Fibroblast of the aortic adventitia (primary cell): ENCODE measurements at regions not wholly inside any gene's neighbourhood (a gene's known extent, or its start where the extent isn't known, plus 50 kb on each side); places are given as distances from the start of the nearest gene placed in this dataset.

ENCODE experiments used
- DNase-seq: peaks from one replicate; pipeline ENCODE4 v3.0.0-alpha.2; 2010; ENCODE audit warnings: low read depth
- H3K4me3 ChIP-seq: 2 replicates; pipeline ENCODE4 v1.5.1; 2011; ENCODE audit warnings: low read depth, mild to moderate bottlenecking, control low read depth, low read length, moderate library complexity
- CTCF ChIP-seq: IDR thresholded peaks from 2 replicates; pipeline ENCODE4 v1.5.1; 2011; ENCODE audit warnings: mild to moderate bottlenecking, low read length, control low read depth, inconsistent platforms; ENCODE audit not compliant: insufficient read depth

- DNase-seq, result peak; percentile 18
- H3K4me3 ChIP-seq, result no peak overlapping the region
- TF ChIP-seq CTCF, result no peak
Observed at GRCh38 chr12:25864306-25865276, 93.9 kb upstream of the RASSF8 start.

GRCh38 chr12:25866586-25867378, 91.7 kb upstream of the RASSF8 start:
- H3K4me3 ChIP-seq, result no peak overlapping the region
- no peak for DNase-seq
- TF ChIP-seq CTCF, result no peak

GRCh38 chr12:25868193-25868592, 90.3 kb upstream of the RASSF8 start:
- DNase-seq, result no peak
- no peak for TF ChIP-seq CTCF
- no peak overlapping the region for H3K4me3 ChIP-seq

- H3K4me3 ChIP-seq, result no peak overlapping the region
- no peak for DNase-seq
- TF ChIP-seq CTCF, result no peak
Observed at GRCh38 chr12:25872137-25872536, 86.3 kb upstream of the RASSF8 start.

GRCh38 chr12:25875661-25876060, 82.8 kb upstream of the RASSF8 start:
- TF ChIP-seq CTCF, result no peak
- peak; percentile 88 for DNase-seq
- H3K4me3 ChIP-seq, result no peak overlapping the region

GRCh38 chr12:25876383-25877045, 82.0 kb upstream of the RASSF8 start:
- no peak for TF ChIP-seq CTCF
- DNase-seq, result no peak
- H3K4me3 ChIP-seq, result no peak overlapping the region
